Mucosa of rectum (tissue), 2 donors: ENCODE measurements at regions not wholly inside any gene's neighbourhood (a gene's known extent, or its start where the extent isn't known, plus 50 kb on each side); places are given as distances from the start of the nearest gene placed in this dataset.

Experiments used
- H3K27ac ChIP-seq, 2 donors: one replicate each; pipeline ENCODE4 v1.7.0; 2013; ENCODE audit warnings: inconsistent platforms in 2 of 2, low read depth in 2 of 2, low read length in 2 of 2
- H3K27me3 ChIP-seq, 2 donors: one replicate each; pipeline ENCODE4 v1.7.0; 2013; ENCODE audit warnings: low read length in 2 of 2; ENCODE audit not compliant: control insufficient read depth in 2 of 2, insufficient read depth in 2 of 2
- H3K36me3 ChIP-seq, 2 donors: one replicate each; pipeline ENCODE4 v1.7.0; 2013; ENCODE audit warnings: low read length in 2 of 2; ENCODE audit not compliant: control insufficient read depth in 2 of 2, insufficient read depth in 2 of 2
- H3K4me1 ChIP-seq, 2 donors: one replicate each; pipeline ENCODE4 v1.7.0; 2013; ENCODE audit warnings: low read length in 2 of 2, mild to moderate bottlenecking in 1 of 2; ENCODE audit not compliant: control insufficient read depth in 2 of 2, insufficient read depth in 2 of 2
- H3K4me3 ChIP-seq, 2 donors: one replicate each; pipeline ENCODE4 v1.7.0; 2013; ENCODE audit warnings: low read length in 2 of 2
- H3K9ac ChIP-seq, 2 donors: one replicate each; pipeline ENCODE4 v1.7.0; 2013; ENCODE audit warnings: low read length in 2 of 2, low read depth in 1 of 2, mild to moderate bottlenecking in 1 of 2
- H3K9me3 ChIP-seq, 2 donors: one replicate each; pipeline ENCODE4 v1.7.0; 2013; ENCODE audit warnings: low read length in 2 of 2; ENCODE audit not compliant: control insufficient read depth in 2 of 2
- donor health status: healthy.
- donor health status: Normal muscosa, but diverticular disease.

DNA sequence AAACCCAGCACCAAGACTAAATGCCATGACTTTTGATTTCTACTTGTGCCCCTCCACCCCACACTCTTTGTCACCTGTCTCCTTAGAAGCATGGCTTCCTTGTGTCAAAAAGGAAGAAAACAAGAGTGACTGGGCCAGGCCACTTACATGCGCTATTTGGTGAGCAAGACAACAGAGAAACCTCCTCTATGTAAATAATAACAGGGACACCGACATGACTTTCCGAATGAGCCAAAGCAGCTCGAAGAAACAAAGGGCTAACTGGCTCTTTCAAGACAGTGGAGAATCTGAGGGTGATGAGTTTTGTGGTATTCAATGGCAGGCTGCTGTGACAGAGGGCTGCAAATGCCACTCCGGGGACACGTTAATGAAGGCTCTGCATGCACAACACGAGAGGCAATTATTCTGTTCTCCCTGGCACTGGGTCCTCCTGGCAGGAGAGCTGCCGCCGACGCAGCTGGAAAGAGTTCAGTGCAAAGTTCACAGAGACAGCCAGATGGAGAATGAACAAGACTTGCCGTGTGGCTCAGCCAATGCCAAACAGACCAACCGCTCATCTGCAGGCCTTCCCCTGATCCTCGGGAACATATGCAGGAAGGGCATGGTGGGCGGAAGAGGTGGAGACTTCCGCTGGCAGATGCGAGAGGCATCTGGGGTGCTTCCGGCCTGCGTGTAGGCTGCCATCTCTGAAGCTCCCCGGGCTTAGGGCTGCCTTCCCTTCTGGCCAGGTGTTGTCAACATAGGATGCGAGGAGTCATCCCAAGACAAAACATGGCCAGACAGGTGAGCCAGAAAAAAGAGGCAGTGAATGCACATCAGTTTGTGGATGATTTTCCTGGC, 59.1 kb upstream of the SMNDC1 start:
- no peak overlapping the region for H3K9ac ChIP-seq

GRCh38 chr10:110364531-110364937, 59.8 kb upstream of the SMNDC1 start:
- no peaks in the 10 kb centered on the region for H3K9me3 ChIP-seq

More for the DNA sequence above, 59.1 kb upstream of the SMNDC1 start:
- Histone ChIP-seq H3K9me3 (no peaks in the 10 kb centered on the region), H3K27ac (no peak overlapping the region), H3K36me3 (no peaks in the 10 kb centered on the region), H3K4me1 (no peaks in the 10 kb centered on the region), H3K4me3 (peak overlapping the region in 1 of 2 donors; percentile 5), H3K27me3 (no peaks in the 10 kb centered on the region)

GRCh38 chr10:110365356-110366143, 60.8 kb upstream of the SMNDC1 start:
- H3K36me3 ChIP-seq, result no peaks in the 10 kb centered on the region
- no peak overlapping the region for H3K4me3 ChIP-seq
- H3K27ac ChIP-seq, result no peak overlapping the region
- no peaks in the 10 kb centered on the region for H3K9me3 ChIP-seq
- H3K9ac ChIP-seq, result no peak overlapping the region
- H3K27me3 ChIP-seq, result no peaks in the 10 kb centered on the region
- no peaks in the 10 kb centered on the region for H3K4me1 ChIP-seq

More at GRCh38 chr10:110364531-110364937, 59.8 kb upstream of the SMNDC1 start:
- Histone ChIP-seq H3K27ac (no peak overlapping the region), H3K36me3 (no peaks in the 10 kb centered on the region), H3K9ac (no peak overlapping the region), H3K27me3 (no peaks in the 10 kb centered on the region), H3K4me1 (no peaks in the 10 kb centered on the region), H3K4me3 (no peak overlapping the region)

GRCh38 chr10:110366635-110367034, 61.9 kb upstream of the SMNDC1 start:
- Histone ChIP-seq H3K4me1 (no peaks in the 10 kb centered on the region), H3K36me3 (no peaks in the 10 kb centered on the region), H3K27ac (no peak overlapping the region), H3K9me3 (no peaks in the 10 kb centered on the region), H3K9ac (no peak overlapping the region), H3K4me3 (no peak overlapping the region), H3K27me3 (no peaks in the 10 kb centered on the region)

GRCh38 chr10:110368002-110368401, 63.3 kb upstream of the SMNDC1 start:
- Histone ChIP-seq H3K27ac (no peak overlapping the region), H3K9ac (no peak overlapping the region)

DNA sequence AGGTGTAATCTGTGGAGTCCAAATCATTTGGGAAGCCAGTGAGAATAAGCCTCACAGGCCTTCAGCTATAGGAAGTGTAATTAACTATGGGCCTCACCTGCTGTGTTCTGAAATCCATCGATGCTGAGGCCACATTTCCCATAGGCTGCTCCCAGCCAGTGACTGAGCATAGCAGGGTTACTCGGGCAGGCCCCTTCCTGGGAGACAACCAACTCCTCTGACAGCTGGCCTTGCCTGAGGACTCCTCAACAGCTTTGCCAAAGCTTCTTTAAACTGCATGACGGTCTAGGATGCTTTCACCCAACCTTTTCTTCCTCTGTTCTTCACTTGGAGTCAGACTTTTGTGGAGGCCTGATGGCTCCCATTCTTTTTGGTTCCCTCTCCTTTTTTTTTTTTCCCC, 63.8 kb upstream of the SMNDC1 start:
- Histone ChIP-seq H3K36me3 (no peaks in the 10 kb centered on the region), H3K27ac (no peak overlapping the region), H3K9ac (no peak overlapping the region), H3K9me3 (no peaks in the 10 kb centered on the region), H3K27me3 (no peaks in the 10 kb centered on the region), H3K4me3 (no peak overlapping the region), H3K4me1 (no peaks in the 10 kb centered on the region)

More at GRCh38 chr10:110368002-110368401, 63.3 kb upstream of the SMNDC1 start:
- Histone ChIP-seq H3K9me3 (no peaks in the 10 kb centered on the region), H3K36me3 (no peaks in the 10 kb centered on the region), H3K27me3 (no peaks in the 10 kb centered on the region), H3K4me3 (no peak overlapping the region), H3K4me1 (no peaks in the 10 kb centered on the region)

DNA sequence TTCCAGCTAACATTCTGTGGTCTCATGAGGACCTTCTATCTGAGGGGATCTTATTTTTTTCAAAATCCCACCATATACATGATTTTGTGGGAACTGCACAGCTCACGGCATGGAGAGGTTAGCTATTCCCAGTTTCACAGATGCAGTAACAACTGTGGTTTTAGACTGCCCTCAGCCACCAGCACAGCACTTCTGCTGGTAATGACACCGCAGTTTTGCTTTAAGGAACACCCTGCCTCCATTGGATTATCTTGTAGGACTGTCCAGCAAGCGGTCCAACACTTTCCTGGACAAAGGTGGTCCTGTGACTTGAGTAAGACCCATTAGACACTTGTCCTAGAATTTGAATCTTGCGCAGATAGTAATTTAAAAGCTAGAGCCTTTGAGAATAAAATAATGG, 65.3 kb upstream of the SMNDC1 start:
- no peak overlapping the region for H3K9ac ChIP-seq
- no peaks in the 10 kb centered on the region for H3K4me1 ChIP-seq
- H3K4me3 ChIP-seq, result no peak overlapping the region
- no peak overlapping the region for H3K27ac ChIP-seq
- H3K36me3 ChIP-seq, result no peaks in the 10 kb centered on the region
- H3K9me3 ChIP-seq, result no peaks in the 10 kb centered on the region
- H3K27me3 ChIP-seq, result no peaks in the 10 kb centered on the region

DNA sequence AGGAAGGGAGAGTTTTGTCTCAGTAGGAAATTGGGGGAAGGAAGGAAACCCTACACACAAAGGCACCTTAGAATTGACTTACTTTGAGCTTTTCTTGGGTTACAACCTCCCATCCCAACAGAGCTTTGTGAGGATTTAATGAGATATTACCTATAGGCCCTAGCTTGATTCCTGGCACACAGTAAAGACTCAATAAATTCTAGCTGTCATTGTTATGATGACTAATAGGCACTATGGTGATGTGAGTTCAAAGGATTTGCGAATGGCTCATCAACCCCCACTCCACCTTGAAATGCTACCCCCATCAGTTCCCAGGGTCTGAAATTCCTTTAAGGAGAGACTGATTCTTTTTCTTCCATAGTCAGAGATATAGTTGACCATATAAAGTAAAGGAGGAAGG, 67.9 kb upstream of the SMNDC1 start:
- H3K9me3 ChIP-seq, result no peaks in the 10 kb centered on the region
- no peak overlapping the region for H3K4me3 ChIP-seq
- H3K27ac ChIP-seq, result no peak overlapping the region
- no peaks in the 10 kb centered on the region for H3K36me3 ChIP-seq
- peaks cover 0 to 2% of the 10 kb centered on the region in 2 donors for H3K4me1 ChIP-seq
- no peak overlapping the region for H3K9ac ChIP-seq
- no peaks in the 10 kb centered on the region for H3K27me3 ChIP-seq

GRCh38 chr10:110373059-110373458, 68.3 kb upstream of the SMNDC1 start:
- H3K27me3 ChIP-seq, result no peaks in the 10 kb centered on the region
- H3K9me3 ChIP-seq, result no peaks in the 10 kb centered on the region
- H3K9ac ChIP-seq, result no peak overlapping the region
- peaks cover 0 to 2% of the 10 kb centered on the region in 2 donors for H3K4me1 ChIP-seq
- H3K36me3 ChIP-seq, result no peaks in the 10 kb centered on the region
- no peak overlapping the region for H3K27ac ChIP-seq
- H3K4me3 ChIP-seq, result no peak overlapping the region
